Progenitor cell of endocrine pancreas (in vitro differentiated cells): ENCODE measurements at regions not wholly inside any gene's neighbourhood (a gene's known extent, or its start where the extent isn't known, plus 50 kb on each side); places are given as distances from the start of the nearest gene placed in this dataset.

Experiments
- DNase-seq: peaks from one replicate; pipeline ENCODE4 v3.0.0; 2021; ENCODE audit warnings: low spot score; ENCODE audit not compliant: unreplicated experiment
- H3K27ac Mint-ChIP-seq: 2 replicates; pipeline ENCODE4 v1.8.0; 2021; ENCODE audit warnings: mild to moderate bottlenecking, moderate library complexity, mixed read lengths
- H3K27me3 Mint-ChIP-seq: 2 replicates; pipeline ENCODE4 v1.8.0; 2021; ENCODE audit warnings: mixed read lengths
- H3K36me3 Mint-ChIP-seq: 2 replicates; pipeline ENCODE4 v1.8.0; 2022; ENCODE audit warnings: mixed read lengths; ENCODE audit not compliant: insufficient read depth
- H3K4me1 Mint-ChIP-seq: 2 replicates; pipeline ENCODE4 v1.8.0; 2021; ENCODE audit warnings: low read depth, mixed read lengths
- H3K4me3 Mint-ChIP-seq: 2 replicates; pipeline ENCODE4 v1.8.0; 2021; ENCODE audit warnings: low read depth, mild to moderate bottlenecking, moderate library complexity, mixed read lengths
- H3K9me3 Mint-ChIP-seq: 2 replicates; pipeline ENCODE4 v1.8.0; 2021; ENCODE audit warnings: low read depth, mixed read lengths
- CTCF ChIP-seq: fragments of 200-600 bp; sonication (generic); IDR thresholded peaks from one replicate; pipeline ENCODE4 v1.5.0; 2021; ENCODE audit warnings: antibody characterized with exemption, mild to moderate bottlenecking; ENCODE audit not compliant: unreplicated experiment

GRCh38 chr9:1207686-1208085 is 157.5 kb downstream of the DMRT2 start:
- no peaks in the 10 kb centered on the region for H3K27me3 Mint-ChIP-seq
- no peaks in the 10 kb centered on the region for H3K4me1 Mint-ChIP-seq
- peaks cover 4% of the 10 kb centered on the region for H3K9me3 Mint-ChIP-seq
- no peak for TF ChIP-seq CTCF
- H3K4me3 Mint-ChIP-seq: no peak overlapping the region
- no peak overlapping the region for H3K27ac Mint-ChIP-seq
- no peaks in the 10 kb centered on the region for H3K36me3 Mint-ChIP-seq
- DNase-seq: no peak

- Mint-ChIP-seq H3K4me3 (no peak overlapping the region), H3K27ac (no peak overlapping the region), H3K4me1 (no peaks in the 10 kb centered on the region), H3K36me3 (no peaks in the 10 kb centered on the region), H3K27me3 (no peaks in the 10 kb centered on the region), H3K9me3 (peaks cover 4% of the 10 kb centered on the region)
- TF ChIP-seq CTCF: no peak
- no peak for DNase-seq
Measured at GRCh38 chr9:1208157-1208556, 158.0 kb downstream of the DMRT2 start.

GRCh38 chr9:1210954-1211353 is 160.8 kb downstream of the DMRT2 start:
- H3K4me3 Mint-ChIP-seq: no peak overlapping the region
- peaks cover 4% of the 10 kb centered on the region for H3K9me3 Mint-ChIP-seq
- H3K27ac Mint-ChIP-seq: no peak overlapping the region
- H3K27me3 Mint-ChIP-seq: no peaks in the 10 kb centered on the region
- H3K4me1 Mint-ChIP-seq: no peaks in the 10 kb centered on the region
- no peaks in the 10 kb centered on the region for H3K36me3 Mint-ChIP-seq
- no peak for TF ChIP-seq CTCF
- DNase-seq: no peak

- Mint-ChIP-seq H3K36me3 (no peaks in the 10 kb centered on the region), H3K27ac (no peak overlapping the region), H3K4me3 (no peak overlapping the region)
Measured at GRCh38 chr9:1216532-1216931, 166.4 kb downstream of the DMRT2 start.

GRCh38 chr9:1217076-1217475 is 166.9 kb downstream of the DMRT2 start:
- Mint-ChIP-seq H3K4me1 (no peaks in the 10 kb centered on the region), H3K27me3 (no peaks in the 10 kb centered on the region), H3K36me3 (no peaks in the 10 kb centered on the region), H3K4me3 (no peak overlapping the region), H3K9me3 (no peaks in the 10 kb centered on the region), H3K27ac (no peak overlapping the region)
- no peak for DNase-seq
- no peak for TF ChIP-seq CTCF

More at GRCh38 chr9:1216532-1216931, 166.4 kb downstream of the DMRT2 start:
- Mint-ChIP-seq H3K27me3 (no peaks in the 10 kb centered on the region), H3K4me1 (no peaks in the 10 kb centered on the region), H3K9me3 (no peaks in the 10 kb centered on the region)
- no peak for DNase-seq
- TF ChIP-seq CTCF: no peak
